HEK293T (cell line): ENCODE measurements at regions not wholly inside any gene's neighbourhood (a gene's known extent, or its start where the extent isn't known, plus 50 kb on each side); places are given as distances from the start of the nearest gene placed in this dataset.

ENCODE experiments used
- ARNT ChIP-seq: fragments of 450-650 bp; IDR thresholded peaks from 2 replicates; pipeline ENCODE4 v1.6.1; 2017; ENCODE audit warnings: mild to moderate bottlenecking
- BHLHE40 ChIP-seq: fragments of 450-650 bp; IDR thresholded peaks from 2 replicates; pipeline ENCODE4 v1.6.1; 2016; ENCODE audit warnings: mild to moderate bottlenecking, moderate library complexity, borderline replicate concordance
- ELF4 ChIP-seq: fragments of 450-650 bp; IDR thresholded peaks from 2 replicates; pipeline ENCODE4 v1.6.1; 2017; ENCODE audit warnings: antibody characterized with exemption
- FOXA1 ChIP-seq: fragments of 450-650 bp; IDR thresholded peaks from 2 replicates; pipeline ENCODE4 v1.6.1; 2016; ENCODE audit warnings: mild to moderate bottlenecking
- FOXM1 ChIP-seq: fragments of 450-650 bp; IDR thresholded peaks from 2 replicates; pipeline ENCODE4 v1.6.1; 2017; ENCODE audit warnings: mild to moderate bottlenecking, borderline replicate concordance
- PKNOX1 ChIP-seq: fragments of 450-650 bp; IDR thresholded peaks from 2 replicates; pipeline ENCODE4 v1.6.1; 2016
- SP1 ChIP-seq: fragments of 450-650 bp; IDR thresholded peaks from 2 replicates; pipeline ENCODE4 v1.6.1; 2017
- SUZ12 ChIP-seq: fragments of 450-650 bp; IDR thresholded peaks from 2 replicates; pipeline ENCODE4 v1.6.1; 2016; ENCODE audit warnings: mild to moderate bottlenecking
- TARDBP ChIP-seq: fragments of 450-650 bp; IDR thresholded peaks from 2 replicates; pipeline ENCODE4 v1.6.1; 2016

GRCh38 chr14:106840991-106841390 lies 1314.6 kb downstream of the TMEM121 start:
- TF ChIP-seq SUZ12 (no peak), FOXM1 (no peak), TARDBP (no peak), FOXA1 (no peak), BHLHE40 (no peak), ELF4 (no peak), ARNT (no peak), SP1 (no peak), PKNOX1 (no peak)
